ENCODE measurements at regions not wholly inside any gene's neighbourhood (a gene's known extent, or its start where the extent isn't known, plus 50 kb on each side); places are given as distances from the start of the nearest gene placed in this dataset.

GRCh38 chr13:86000546-86000945 lies 201.3 kb upstream of the SLITRK6 start:
- H3K9me3 ChIP-seq (ENCODE audit: control insufficient read depth, low read depth, low read length) = no peaks in the 10 kb centered on the region
- no peak overlapping the region for H3K18ac ChIP-seq (ENCODE audit: insufficient read length, low read depth, low read length)
- no peaks in the 10 kb centered on the region for H3K23me2 ChIP-seq (ENCODE audit: insufficient read length, low read depth, low read length, poor library complexity, severe bottlenecking)
- no peak overlapping the region for H4K8ac ChIP-seq (replicated peaks; ENCODE audit: insufficient read length, low read depth, low read length)
- TF ChIP-seq, protein P1, sequence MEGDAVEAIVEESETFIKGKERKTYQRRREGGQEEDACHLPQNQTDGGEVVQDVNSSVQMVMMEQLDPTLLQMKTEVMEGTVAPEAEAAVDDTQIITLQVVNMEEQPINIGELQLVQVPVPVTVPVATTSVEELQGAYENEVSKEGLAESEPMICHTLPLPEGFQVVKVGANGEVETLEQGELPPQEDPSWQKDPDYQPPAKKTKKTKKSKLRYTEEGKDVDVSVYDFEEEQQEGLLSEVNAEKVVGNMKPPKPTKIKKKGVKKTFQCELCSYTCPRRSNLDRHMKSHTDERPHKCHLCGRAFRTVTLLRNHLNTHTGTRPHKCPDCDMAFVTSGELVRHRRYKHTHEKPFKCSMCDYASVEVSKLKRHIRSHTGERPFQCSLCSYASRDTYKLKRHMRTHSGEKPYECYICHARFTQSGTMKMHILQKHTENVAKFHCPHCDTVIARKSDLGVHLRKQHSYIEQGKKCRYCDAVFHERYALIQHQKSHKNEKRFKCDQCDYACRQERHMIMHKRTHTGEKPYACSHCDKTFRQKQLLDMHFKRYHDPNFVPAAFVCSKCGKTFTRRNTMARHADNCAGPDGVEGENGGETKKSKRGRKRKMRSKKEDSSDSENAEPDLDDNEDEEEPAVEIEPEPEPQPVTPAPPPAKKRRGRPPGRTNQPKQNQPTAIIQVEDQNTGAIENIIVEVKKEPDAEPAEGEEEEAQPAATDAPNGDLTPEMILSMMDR (conservative IDR thresholded peaks at IDR 0.05) = no peak
- H3K4ac ChIP-seq (ENCODE audit: low read depth, low read length) = no peak overlapping the region
- H2BK20ac ChIP-seq (ENCODE audit: low read depth, low read length, poor library complexity, severe bottlenecking) = no peak overlapping the region
- DNase-seq = no peak
- H3K27me3 Mint-ChIP-seq (ENCODE audit: low read depth) = no peaks in the 10 kb centered on the region
- H3K4me2 ChIP-seq (ENCODE audit: insufficient read depth, insufficient read length, low read length) = no peak overlapping the region
- H3T11ph ChIP-seq (ENCODE audit: low read length) = no peak overlapping the region
- H3K79me1 ChIP-seq (ENCODE audit: insufficient read depth, low read depth, low read length, poor library complexity, severe bottlenecking) = no peaks in the 10 kb centered on the region
- H3K27ac ChIP-seq (ENCODE audit: insufficient read length, low read depth, low read length) = no peak overlapping the region
- H4K20me1 ChIP-seq (ENCODE audit: control insufficient read depth, insufficient read depth, insufficient read length) = no peaks in the 10 kb centered on the region
- H4K5ac ChIP-seq (ENCODE audit: insufficient read length, low read depth, low read length) = no peak overlapping the region
- H3K27me3 ChIP-seq (ENCODE audit: insufficient read depth, low read length) = no peaks in the 10 kb centered on the region
- no peak overlapping the region for H3K27ac Mint-ChIP-seq
- no peak overlapping the region for H3K9ac ChIP-seq (ENCODE audit: extremely low read depth, insufficient read length, low read length)
- no peaks in the 10 kb centered on the region for H3K79me2 ChIP-seq (ENCODE audit: insufficient read depth, low read length)
- H4K91ac ChIP-seq (ENCODE audit: insufficient read length, low read depth, low read length) = no peak overlapping the region
- no peak overlapping the region for H2BK15ac ChIP-seq (ENCODE audit: low read depth, low read length)
- no peak overlapping the region for H2BK12ac ChIP-seq (ENCODE audit: insufficient read length, low read depth, low read length)
- no peak overlapping the region for H2AK5ac ChIP-seq (ENCODE audit: insufficient read length, low read length)
- no peak overlapping the region for H2AFZ ChIP-seq (ENCODE audit: low read length)
- no peak overlapping the region for H3K14ac ChIP-seq (ENCODE audit: insufficient read depth, low read length)
- no peak overlapping the region for H2BK120ac ChIP-seq (ENCODE audit: low read depth, low read length, poor library complexity, severe bottlenecking)
- no peak overlapping the region for H3K56ac ChIP-seq (ENCODE audit: insufficient read length, low read depth, low read length)
- no peak overlapping the region for H3K23ac ChIP-seq (ENCODE audit: insufficient read length, low read depth, low read length)
- H3K4me1 Mint-ChIP-seq = peaks cover 0 to 4% of the 10 kb centered on the region in 2 experiments; a peak in 2 of 4 replicates
- H3K4me3 Mint-ChIP-seq = no peak overlapping the region
- no peaks in the 10 kb centered on the region for H3K9me3 Mint-ChIP-seq
- no CpG with 5 or more reads among the region's 2 CpGs for WGBS (ENCODE audit: extremely low coverage, insufficient read length, low lambda C conversion rate)
- H3K36me3 Mint-ChIP-seq (ENCODE audit: insufficient read depth in 1 of 3, low read depth in 3 of 3) = no peaks in the 10 kb centered on the region
- no peak overlapping the region for H2BK5ac ChIP-seq (ENCODE audit: insufficient read length, low read length)
- H3K4me1 ChIP-seq (ENCODE audit: insufficient read depth, low read length) = no peaks in the 10 kb centered on the region

Data from H9 (cell line).